GM19240 (cell line): ENCODE measurements at regions not wholly inside any gene's neighbourhood (a gene's known extent, or its start where the extent isn't known, plus 50 kb on each side); places are given as distances from the start of the nearest gene placed in this dataset.

Experiments
- DNase-seq: peaks from one replicate; pipeline ENCODE4 v3.0.0; 2011; ENCODE audit warnings: low spot score; ENCODE audit not compliant: insufficient read length

- DNase-seq = no peak
Measured at GRCh38 chr14:49971156-49972130, 78.6 kb downstream of the ARF6 start.

- DNase-seq = no peak
Measured at GRCh38 chr14:49972131-49972671, 79.3 kb downstream of the ARF6 start.

- DNase-seq = no peak
Measured at GRCh38 chr14:49972823-49973222, 79.9 kb downstream of the ARF6 start.

- DNase-seq = no peak
Measured at GRCh38 chr14:49975276-49975675, 82.4 kb downstream of the ARF6 start.

- no peak for DNase-seq
Measured at GRCh38 chr14:49975799-49976198, 82.9 kb downstream of the ARF6 start.

- DNase-seq = no peak
Measured at GRCh38 chr14:49977126-49977841, 84.4 kb downstream of the ARF6 start.

GRCh38 chr14:49980027-49980426 is 87.1 kb downstream of the ARF6 start:
- DNase-seq = no peak

- no peak for DNase-seq
Measured at GRCh38 chr14:49982082-49982481, 89.2 kb downstream of the ARF6 start.

- no peak for DNase-seq
Measured at GRCh38 chr14:49982501-49982951, 89.6 kb downstream of the ARF6 start.

GRCh38 chr14:49984424-49984823 is 91.5 kb downstream of the ARF6 start:
- DNase-seq = no peak

GRCh38 chr14:49986343-49987014 is 93.6 kb downstream of the ARF6 start:
- no peak for DNase-seq

GRCh38 chr14:49988080-49988990 is 95.5 kb downstream of the ARF6 start:
- DNase-seq = no peak

- DNase-seq = no peak
Measured at GRCh38 chr14:49989966-49990365, 97.1 kb downstream of the ARF6 start.

- no peak for DNase-seq
Measured at GRCh38 chr14:49991491-49991890, 98.6 kb downstream of the ARF6 start.

- DNase-seq = no peak
Measured at GRCh38 chr14:49992036-49992435, 99.2 kb downstream of the ARF6 start.

- no peak for DNase-seq
Measured at GRCh38 chr14:49992448-49992847, 99.6 kb downstream of the ARF6 start.

GRCh38 chr14:49992901-49993339 is 100.0 kb downstream of the ARF6 start:
- DNase-seq = no peak

GRCh38 chr14:49993565-49993964 is 100.7 kb downstream of the ARF6 start:
- DNase-seq = no peak

GRCh38 chr14:49994951-49995561 is 102.2 kb downstream of the ARF6 start:
- no peak for DNase-seq

GRCh38 chr14:49997991-49998390 is 105.1 kb downstream of the ARF6 start:
- no peak for DNase-seq
